Upper lobe of right lung (tissue), 1 donor: ENCODE measurements at regions not wholly inside any gene's neighbourhood (a gene's known extent, or its start where the extent isn't known, plus 50 kb on each side); places are given as distances from the start of the nearest gene placed in this dataset.

Experiments used
- ATAC-seq: fragments of 200-7000 bp; cut with Tn5 transposase; one replicate; pipeline ENCODE4 v1.9.1; 2020; ENCODE audit warnings: mild to moderate bottlenecking, moderate library complexity
- DNase-seq: peaks from one replicate; pipeline ENCODE4 v3.0.0-alpha.2; 2020
- H3K27ac ChIP-seq: fragments of 200-600 bp; one replicate; pipeline ENCODE4 v1.8.0; 2022
- H3K27me3 ChIP-seq: fragments of 200-600 bp; one replicate; pipeline ENCODE4 v1.8.0; 2022; ENCODE audit warnings: mild to moderate bottlenecking
- H3K36me3 ChIP-seq: fragments of 200-600 bp; one replicate; pipeline ENCODE4 v1.8.0; 2022
- H3K4me1 ChIP-seq: fragments of 200-600 bp; one replicate; pipeline ENCODE4 v1.8.0; 2022
- H3K4me3 ChIP-seq: fragments of 200-600 bp; one replicate; pipeline ENCODE4 v1.8.0; 2022; ENCODE audit warnings: mild to moderate bottlenecking
- H3K9me3 ChIP-seq: fragments of 200-600 bp; one replicate; pipeline ENCODE4 v1.8.0; 2022
- intact Hi-C: fragments of 100-400 bp; cut with DNase I; formaldehyde crosslinking; loops from one replicate; pipeline ENCODE4 v1.11.0; 2022
- TF ChIP-seq, protein P1 (sequence below): fragments of 200-600 bp; IDR thresholded peaks from one replicate; pipeline ENCODE4 v1.8.0; 2022; ENCODE audit warnings: antibody characterized with exemption
- donor health status: DM: no; HTN: yes; CAD: no; lungs with severe emphysema.

DNA sequence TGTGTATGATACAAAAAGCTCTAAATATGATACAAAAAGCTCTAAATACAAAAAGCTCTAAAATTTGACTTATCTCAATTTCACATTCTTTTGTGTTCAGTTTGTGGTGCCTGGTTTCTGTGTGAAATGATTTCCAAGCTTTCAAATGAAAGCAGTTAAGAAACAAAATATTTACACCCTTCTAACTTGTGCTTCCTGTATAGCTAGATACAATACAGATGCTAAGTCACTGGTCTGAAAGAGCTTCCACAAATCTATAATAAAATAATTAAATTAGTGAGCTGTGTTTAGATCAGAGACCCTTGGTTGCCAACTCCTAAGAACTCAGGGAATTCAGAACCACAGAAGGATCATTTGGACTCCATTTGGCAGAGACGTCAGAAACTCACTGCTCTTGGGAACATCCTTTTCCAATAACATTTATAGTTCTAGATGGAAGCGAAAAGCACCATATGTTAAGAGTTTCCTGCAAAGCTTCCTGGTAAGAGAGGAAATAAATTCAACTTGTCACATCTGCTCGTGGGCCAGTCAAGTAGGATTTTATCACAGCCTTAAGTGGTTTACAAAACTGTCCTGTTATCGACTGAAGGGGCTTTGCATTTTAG, 1079.1 kb downstream of the ADGRL2 start:
- no peaks in the 10 kb centered on the region for H3K27me3 ChIP-seq
- no peak overlapping the region for H3K4me3 ChIP-seq
- ATAC-seq (no peak), DNase-seq (no peak)
- no peaks in the 10 kb centered on the region for H3K9me3 ChIP-seq
- no peak overlapping the region for H3K27ac ChIP-seq
- TF ChIP-seq, protein P1, sequence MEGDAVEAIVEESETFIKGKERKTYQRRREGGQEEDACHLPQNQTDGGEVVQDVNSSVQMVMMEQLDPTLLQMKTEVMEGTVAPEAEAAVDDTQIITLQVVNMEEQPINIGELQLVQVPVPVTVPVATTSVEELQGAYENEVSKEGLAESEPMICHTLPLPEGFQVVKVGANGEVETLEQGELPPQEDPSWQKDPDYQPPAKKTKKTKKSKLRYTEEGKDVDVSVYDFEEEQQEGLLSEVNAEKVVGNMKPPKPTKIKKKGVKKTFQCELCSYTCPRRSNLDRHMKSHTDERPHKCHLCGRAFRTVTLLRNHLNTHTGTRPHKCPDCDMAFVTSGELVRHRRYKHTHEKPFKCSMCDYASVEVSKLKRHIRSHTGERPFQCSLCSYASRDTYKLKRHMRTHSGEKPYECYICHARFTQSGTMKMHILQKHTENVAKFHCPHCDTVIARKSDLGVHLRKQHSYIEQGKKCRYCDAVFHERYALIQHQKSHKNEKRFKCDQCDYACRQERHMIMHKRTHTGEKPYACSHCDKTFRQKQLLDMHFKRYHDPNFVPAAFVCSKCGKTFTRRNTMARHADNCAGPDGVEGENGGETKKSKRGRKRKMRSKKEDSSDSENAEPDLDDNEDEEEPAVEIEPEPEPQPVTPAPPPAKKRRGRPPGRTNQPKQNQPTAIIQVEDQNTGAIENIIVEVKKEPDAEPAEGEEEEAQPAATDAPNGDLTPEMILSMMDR = no peak
- intact Hi-C loops = no loop called here
- H3K36me3 ChIP-seq = no peaks in the 10 kb centered on the region
- H3K4me1 ChIP-seq = no peaks in the 10 kb centered on the region

DNA sequence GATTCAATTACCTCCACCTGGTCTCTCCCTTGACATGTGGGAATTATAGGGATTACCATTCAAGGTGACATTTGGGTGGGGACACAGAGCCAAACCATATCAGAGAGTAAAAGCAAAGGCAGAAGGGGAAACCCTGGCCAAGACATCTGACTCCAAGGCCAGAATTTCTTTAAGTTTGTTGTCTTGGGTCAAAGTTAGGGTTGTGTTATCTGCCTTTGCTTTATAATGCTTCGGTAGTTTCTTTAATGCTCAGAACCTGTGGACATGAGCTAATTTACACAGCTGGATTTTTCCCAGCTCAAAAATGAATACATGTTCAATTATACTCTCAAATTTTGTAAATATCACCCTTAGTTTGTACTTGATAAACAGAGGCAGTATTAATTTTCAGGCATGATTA, 1074.4 kb downstream of the ADGRL2 start:
- Histone ChIP-seq H3K27ac (no peak overlapping the region), H3K4me1 (no peaks in the 10 kb centered on the region), H3K36me3 (no peaks in the 10 kb centered on the region), H3K27me3 (no peaks in the 10 kb centered on the region), H3K4me3 (no peak overlapping the region), H3K9me3 (no peaks in the 10 kb centered on the region)
- TF ChIP-seq, protein P1 = no peak
- ATAC-seq = no peak
- intact Hi-C loops = no loop called here
- DNase-seq = no peak

DNA sequence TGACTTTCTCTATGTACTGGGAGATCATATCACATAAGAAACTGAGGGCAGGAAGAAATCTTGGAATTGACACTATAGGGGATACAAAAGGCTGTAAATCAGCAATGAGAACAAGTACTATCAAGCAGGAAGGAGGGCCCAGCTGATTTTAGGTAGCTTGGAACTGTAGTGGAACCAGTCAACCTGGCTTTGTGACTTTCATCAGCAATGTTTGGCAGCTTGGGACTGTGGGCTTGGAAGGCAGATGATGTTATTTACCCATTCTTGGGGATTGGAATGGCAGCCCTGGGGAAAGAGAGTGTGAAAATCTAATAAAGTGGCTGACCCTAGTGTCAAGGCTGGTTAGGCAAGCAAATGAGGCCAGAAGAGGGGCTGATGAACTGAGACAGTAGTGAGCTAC, 1073.3 kb downstream of the ADGRL2 start:
- DNase-seq = no peak
- H3K27me3 ChIP-seq = no peaks in the 10 kb centered on the region

DNA sequence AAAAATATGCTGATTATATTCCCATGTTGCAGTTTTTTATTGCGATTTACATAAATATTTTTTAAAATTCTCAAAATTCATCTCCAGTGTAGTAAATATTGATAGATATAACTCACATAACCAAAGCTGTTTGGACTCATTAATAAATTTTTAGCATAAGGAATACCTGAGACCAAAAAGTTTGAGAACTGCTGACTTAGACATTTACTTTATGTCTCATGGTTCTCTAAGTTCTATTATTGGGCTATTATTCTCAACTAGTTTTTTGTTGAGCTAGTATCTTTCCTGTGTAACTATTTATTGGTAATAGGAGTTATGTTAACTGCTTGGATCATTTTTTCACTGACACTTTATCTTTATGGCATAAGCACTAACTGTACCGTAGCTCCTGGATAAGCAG, 1069.6 kb downstream of the ADGRL2 start:
- ATAC-seq (no peak), DNase-seq (no peak)
- Histone ChIP-seq H3K4me3 (no peak overlapping the region), H3K9me3 (no peaks in the 10 kb centered on the region), H3K4me1 (no peaks in the 10 kb centered on the region), H3K27ac (no peak overlapping the region), H3K36me3 (no peaks in the 10 kb centered on the region), H3K27me3 (no peaks in the 10 kb centered on the region)
- TF ChIP-seq, protein P1 = no peak
- intact Hi-C loops = no loop called here

More for the DNA sequence above, 1073.3 kb downstream of the ADGRL2 start:
- TF ChIP-seq, protein P1 = no peak
- H3K36me3 ChIP-seq = no peaks in the 10 kb centered on the region
- H3K27ac ChIP-seq = no peak overlapping the region
- intact Hi-C loops = no loop called here
- ATAC-seq = no peak
- H3K4me3 ChIP-seq = no peak overlapping the region
- H3K9me3 ChIP-seq = no peaks in the 10 kb centered on the region
- H3K4me1 ChIP-seq = no peaks in the 10 kb centered on the region

DNA sequence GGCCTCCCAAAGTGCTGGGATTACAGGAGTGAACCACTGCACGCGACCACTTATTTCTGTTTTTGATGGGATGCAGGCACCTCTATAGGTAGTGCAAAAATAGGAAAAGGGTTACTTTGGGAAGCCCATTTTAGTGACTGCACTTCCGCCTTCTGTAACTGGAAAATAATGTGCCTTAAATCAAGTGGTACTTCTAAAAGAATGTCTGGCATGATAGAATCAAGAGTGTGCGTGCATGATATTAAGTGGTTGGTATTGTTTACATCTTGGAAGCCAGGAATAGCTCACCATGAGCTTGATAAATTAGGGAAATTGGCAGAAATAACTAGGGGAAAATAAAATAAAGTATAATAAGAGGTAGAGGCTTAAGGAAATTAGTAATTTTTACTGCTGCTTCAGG, 1067.0 kb downstream of the ADGRL2 start:
- Histone ChIP-seq H3K9me3 (no peaks in the 10 kb centered on the region), H3K4me3 (no peak overlapping the region), H3K4me1 (no peaks in the 10 kb centered on the region), H3K36me3 (no peaks in the 10 kb centered on the region), H3K27ac (no peak overlapping the region), H3K27me3 (no peaks in the 10 kb centered on the region)
- TF ChIP-seq, protein P1 = no peak
- DNase-seq = no peak
- intact Hi-C loops = no loop called here
- ATAC-seq = peak; percentile 56

DNA sequence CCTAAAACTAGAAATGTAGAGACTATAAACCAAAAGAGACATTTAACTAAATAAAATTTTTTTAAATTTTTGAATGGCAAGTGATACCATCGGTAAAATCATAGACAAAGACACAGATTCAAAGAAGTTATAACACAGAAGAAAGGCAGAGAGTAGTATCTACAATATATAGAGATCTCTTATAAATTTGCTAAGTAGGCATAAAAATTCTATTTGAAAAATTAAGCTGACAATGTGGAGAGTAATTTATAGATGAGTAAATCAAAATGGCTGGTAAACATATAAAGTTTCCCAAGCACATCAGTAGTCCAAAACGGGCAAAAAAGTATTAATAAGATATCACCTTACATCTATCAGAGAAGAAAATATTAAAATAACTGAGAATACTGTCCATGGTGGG, 1061.0 kb downstream of the ADGRL2 start:
- DNase-seq (no peak), ATAC-seq (no peak)
- Histone ChIP-seq H3K4me3 (no peak overlapping the region), H3K27me3 (no peaks in the 10 kb centered on the region), H3K4me1 (no peaks in the 10 kb centered on the region), H3K36me3 (no peaks in the 10 kb centered on the region), H3K27ac (no peak overlapping the region), H3K9me3 (no peaks in the 10 kb centered on the region)
- TF ChIP-seq, protein P1 = no peak
- intact Hi-C loops = no loop called here
